ENCODE measurements at regions not wholly inside any gene's neighbourhood (a gene's known extent, or its start where the extent isn't known, plus 50 kb on each side); places are given as distances from the start of the nearest gene placed in this dataset.

DNA sequence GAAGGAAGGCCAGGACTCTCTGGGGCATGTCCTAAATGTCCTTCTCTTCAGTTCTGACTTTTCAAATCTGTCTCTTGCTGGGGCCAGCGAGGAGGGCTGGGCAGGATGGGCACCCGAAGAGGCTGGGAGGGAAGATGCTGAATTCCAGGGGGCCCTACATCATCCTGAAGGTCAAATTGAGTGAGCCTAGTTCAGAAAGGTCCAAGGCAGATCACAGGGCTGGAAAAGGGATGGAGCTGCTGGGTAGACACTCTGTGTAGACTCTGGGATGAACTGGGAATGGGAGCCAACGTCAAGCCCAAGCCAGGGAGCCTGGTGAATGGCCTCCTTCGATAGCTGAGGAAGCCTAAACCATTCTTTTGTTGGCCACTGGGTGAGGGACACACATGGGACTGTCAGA lies 133.1 kb downstream of the MYCN start:
- DNase-seq (ENCODE audit: low read depth), result no peak
- TF ChIP-seq, protein P1, sequence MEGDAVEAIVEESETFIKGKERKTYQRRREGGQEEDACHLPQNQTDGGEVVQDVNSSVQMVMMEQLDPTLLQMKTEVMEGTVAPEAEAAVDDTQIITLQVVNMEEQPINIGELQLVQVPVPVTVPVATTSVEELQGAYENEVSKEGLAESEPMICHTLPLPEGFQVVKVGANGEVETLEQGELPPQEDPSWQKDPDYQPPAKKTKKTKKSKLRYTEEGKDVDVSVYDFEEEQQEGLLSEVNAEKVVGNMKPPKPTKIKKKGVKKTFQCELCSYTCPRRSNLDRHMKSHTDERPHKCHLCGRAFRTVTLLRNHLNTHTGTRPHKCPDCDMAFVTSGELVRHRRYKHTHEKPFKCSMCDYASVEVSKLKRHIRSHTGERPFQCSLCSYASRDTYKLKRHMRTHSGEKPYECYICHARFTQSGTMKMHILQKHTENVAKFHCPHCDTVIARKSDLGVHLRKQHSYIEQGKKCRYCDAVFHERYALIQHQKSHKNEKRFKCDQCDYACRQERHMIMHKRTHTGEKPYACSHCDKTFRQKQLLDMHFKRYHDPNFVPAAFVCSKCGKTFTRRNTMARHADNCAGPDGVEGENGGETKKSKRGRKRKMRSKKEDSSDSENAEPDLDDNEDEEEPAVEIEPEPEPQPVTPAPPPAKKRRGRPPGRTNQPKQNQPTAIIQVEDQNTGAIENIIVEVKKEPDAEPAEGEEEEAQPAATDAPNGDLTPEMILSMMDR (IDR thresholded peaks at IDR 0.05; ENCODE audit: insufficient read depth, low read depth, low read length, missing control alignments), result no peak
- no peak overlapping the region for H3K4me3 ChIP-seq (ENCODE audit: low read length)

DNA sequence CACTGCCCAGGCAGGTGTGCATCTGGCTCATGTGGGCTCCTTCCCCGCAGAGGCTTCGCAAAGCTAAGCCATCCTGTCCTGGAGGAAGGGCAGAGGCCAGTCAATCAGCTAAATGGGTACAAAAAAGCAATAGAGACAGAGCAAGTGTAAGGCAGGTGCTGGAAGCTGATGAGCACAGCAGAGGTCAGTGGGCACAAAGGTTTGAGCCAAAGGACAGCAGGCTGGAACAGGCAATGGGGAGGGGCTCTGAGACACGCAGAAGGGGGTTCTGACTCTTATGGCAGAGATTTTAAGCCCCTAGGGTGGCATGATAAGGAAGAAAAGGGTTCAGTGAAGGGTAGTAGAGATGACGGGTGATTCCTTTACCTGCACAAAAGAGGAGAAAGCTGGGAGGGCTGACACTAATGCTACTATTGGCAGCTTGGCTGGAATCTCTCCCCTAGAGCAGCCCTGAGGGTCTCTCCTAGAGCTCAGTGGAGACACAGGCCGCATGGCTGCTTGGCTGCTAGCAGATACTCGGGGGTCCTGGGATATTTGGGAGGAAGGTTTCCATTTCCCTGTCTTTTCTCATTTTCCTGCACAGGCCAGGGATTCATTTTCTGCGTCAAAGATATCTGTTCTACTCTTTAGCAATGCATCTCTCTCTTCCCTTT lies 132.4 kb downstream of the MYCN start:
- H3K4me3 ChIP-seq (ENCODE audit: low read length), result no peak overlapping the region
- no peak for DNase-seq (ENCODE audit: low read depth)
- TF ChIP-seq, protein P1 (IDR thresholded peaks at IDR 0.05; ENCODE audit: insufficient read depth, low read depth, low read length, missing control alignments), result no peak

DNA sequence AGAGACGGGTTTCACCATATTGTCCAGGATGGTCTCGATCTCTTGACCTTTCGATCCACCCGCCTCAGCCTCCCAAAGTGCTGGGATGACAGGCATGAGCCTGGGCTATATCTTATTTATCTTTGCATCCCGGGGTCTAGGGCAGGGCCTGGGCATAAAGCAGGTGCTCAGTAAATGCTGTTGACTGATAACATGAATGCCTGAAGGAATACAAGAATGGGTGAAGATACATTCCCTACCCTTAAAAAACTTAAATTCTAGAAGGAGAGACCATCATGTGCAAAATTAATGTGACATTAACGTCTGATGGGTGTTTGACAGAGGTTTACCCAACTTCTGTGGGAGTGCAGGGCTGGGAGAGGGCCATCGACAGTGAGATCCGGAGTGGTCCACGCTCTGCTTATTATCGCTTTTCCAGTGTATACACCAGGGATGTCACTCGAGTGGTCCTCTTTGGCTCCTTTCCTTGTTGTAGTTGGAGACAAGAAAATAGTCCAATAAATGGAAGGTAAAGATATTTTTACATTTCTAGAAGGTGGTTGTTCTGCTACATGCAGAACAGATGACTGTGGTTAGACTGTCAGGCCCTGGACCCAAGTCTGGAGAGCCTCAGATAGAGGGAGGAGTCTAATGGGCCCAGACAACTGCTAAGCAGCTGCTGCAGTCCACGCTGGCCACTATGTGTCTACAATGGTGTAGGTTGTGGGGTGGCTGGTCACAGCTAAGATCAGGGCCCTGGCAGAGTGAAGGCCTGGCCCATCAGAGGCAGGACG lies 131.7 kb downstream of the MYCN start:
- TF ChIP-seq, protein P1 (IDR thresholded peaks at IDR 0.05; ENCODE audit: insufficient read depth, low read depth, low read length, missing control alignments), result no peak

DNA sequence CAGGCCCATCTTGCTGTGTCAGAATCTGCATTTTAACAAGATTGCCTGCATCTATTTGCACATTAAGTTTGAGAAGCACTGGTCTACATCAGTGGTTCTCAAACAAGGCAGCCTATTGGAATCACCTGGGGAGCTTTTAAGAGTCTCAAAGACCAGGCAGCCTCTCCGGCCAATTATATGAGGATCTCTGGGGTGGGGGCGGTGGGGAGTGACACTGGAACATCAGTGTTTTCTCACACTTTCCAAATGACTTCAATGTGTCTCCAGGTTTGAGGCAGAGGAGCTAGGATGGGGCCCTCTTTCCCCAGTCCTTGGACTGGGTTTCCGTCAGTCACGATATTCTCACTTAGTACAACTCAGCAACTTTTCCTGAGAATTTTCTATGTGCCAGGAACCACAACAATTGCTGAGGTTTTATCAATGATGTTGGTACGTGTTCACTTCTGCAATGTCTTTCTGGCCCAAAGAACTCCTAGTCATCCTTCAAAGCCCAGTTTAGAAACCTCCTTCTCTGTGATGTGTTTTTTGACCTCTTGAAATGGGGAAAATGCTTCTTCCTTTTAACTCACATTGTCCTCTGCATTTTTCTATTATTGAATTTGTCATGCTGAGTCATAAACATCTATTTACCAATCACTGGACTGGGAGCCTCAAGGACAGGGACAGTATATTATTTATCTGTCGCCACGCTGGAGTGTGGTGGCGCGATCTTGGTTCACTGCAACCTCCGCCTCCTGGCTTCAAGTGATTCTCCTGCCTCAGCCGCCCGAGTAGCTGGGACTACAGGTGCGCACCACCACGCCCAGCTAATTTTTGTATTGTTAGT lies 130.9 kb downstream of the MYCN start:
- no peak overlapping the region for H3K4me3 ChIP-seq (ENCODE audit: low read length)
- TF ChIP-seq, protein P1 (IDR thresholded peaks at IDR 0.05; ENCODE audit: insufficient read depth, low read depth, low read length, missing control alignments), result no peak
- no peak for DNase-seq (ENCODE audit: low read depth)

More for the DNA sequence above, 131.7 kb downstream of the MYCN start:
- no peak for DNase-seq (ENCODE audit: low read depth)
- no peak overlapping the region for H3K4me3 ChIP-seq (ENCODE audit: low read length)

DNA sequence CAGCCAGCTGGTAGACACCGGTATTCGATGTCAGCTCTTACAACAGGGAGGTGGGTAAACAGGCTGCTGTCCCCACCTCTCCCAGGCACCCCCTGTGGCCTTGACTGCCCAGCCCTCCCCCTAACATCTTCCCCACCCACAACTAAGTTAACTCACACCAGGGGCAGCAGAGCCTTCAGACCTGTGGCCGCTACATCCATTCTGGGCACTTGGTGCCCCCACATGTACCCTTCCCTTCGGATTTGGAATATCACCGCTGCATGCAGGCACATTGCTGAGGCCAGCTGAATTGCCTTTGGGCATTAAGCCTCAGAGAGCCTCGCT lies 130.3 kb downstream of the MYCN start:
- TF ChIP-seq, protein P1 (IDR thresholded peaks at IDR 0.05; ENCODE audit: insufficient read depth, low read depth, low read length, missing control alignments), result no peak
- no peak overlapping the region for H3K4me3 ChIP-seq (ENCODE audit: low read length)
- no peak for DNase-seq (ENCODE audit: low read depth)

DNA sequence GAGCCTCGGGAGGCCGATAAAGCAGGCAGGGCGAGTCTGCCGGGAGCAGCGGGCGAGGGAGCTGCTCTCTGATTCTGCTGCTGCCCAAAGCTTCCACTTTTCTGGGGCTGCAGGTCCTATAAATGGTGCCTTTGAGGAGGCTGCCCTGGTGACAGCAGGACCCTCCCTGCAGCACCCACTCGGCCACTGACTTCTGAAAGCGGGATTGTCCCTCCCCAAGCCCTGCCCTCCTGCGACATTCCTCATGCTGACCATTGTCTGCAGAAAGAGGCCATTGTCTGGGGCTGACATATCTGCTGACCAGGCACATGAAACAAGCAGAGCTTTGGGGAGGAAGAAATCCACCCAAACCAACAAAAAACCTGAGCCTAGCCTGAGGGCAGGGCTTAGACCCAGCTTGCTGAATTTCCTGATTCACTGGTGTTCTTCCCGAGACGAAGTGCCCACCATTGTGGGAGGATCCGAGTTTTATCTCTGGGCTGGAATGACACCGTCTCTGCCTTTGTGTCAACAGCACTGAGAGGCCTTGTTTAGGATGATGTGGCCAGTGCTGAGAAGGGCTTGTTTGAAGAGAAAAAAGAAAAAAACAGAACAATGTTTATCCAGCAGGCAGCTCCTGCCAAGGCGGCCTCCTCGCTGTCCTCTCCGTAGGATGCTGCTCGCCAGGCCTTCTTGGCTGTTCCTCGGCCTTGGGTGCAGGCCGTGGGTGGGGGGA lies 129.7 kb downstream of the MYCN start:
- H3K4me3 ChIP-seq (ENCODE audit: low read length), result no peak overlapping the region
- DNase-seq (ENCODE audit: low read depth), result no peak
- TF ChIP-seq, protein P1 (IDR thresholded peaks at IDR 0.05; ENCODE audit: insufficient read depth, low read depth, low read length, missing control alignments), result no peak

Measured in epithelial cell of esophagus (primary cell).